GM23338 (cell line): ENCODE measurements at regions not wholly inside any gene's neighbourhood (a gene's known extent, or its start where the extent isn't known, plus 50 kb on each side); places are given as distances from the start of the nearest gene placed in this dataset.

ENCODE experiments used
- ATAC-seq: fragments of 200-7000 bp; cut with Tn5 transposase; 3 replicates; pipeline ENCODE4 v1.9.1; 2020
- DNase-seq: peaks from one replicate; pipeline ENCODE4 v3.0.0-alpha.2; 2015; ENCODE audit warnings: low spot score
- H2AFZ ChIP-seq: fragments of 200-600 bp; sonication (generic); 2 replicates; pipeline ENCODE4 v1.8.0; 2016; ENCODE audit warnings: antibody characterized with exemption, mild to moderate bottlenecking, moderate library complexity
- H3F3A ChIP-seq: fragments of 200-600 bp; sonication (generic); replicated peaks from 2 replicates; pipeline ENCODE4 v1.8.0; 2017; ENCODE audit warnings: antibody characterized with exemption, mixed run types, low read depth
- H3K27ac ChIP-seq: fragments of 200-600 bp; sonication (generic); 2 replicates; pipeline ENCODE4 v1.6.1; 2016; ENCODE audit warnings: low read depth
- H3K27me3 ChIP-seq: fragments of 200-600 bp; sonication (generic); 2 replicates; pipeline ENCODE4 v1.8.0; 2016; ENCODE audit warnings: mild to moderate bottlenecking, mixed run types, moderate library complexity; ENCODE audit not compliant: insufficient read depth
- H3K36me3 ChIP-seq: fragments of 200-600 bp; sonication (generic); 2 replicates; pipeline ENCODE4 v1.8.0; 2016; ENCODE audit warnings: mild to moderate bottlenecking; ENCODE audit not compliant: insufficient read depth
- H3K4me1 ChIP-seq: fragments of 200-600 bp; sonication (generic); 2 replicates; pipeline ENCODE4 v1.8.0; 2016; ENCODE audit warnings: mild to moderate bottlenecking, moderate library complexity; ENCODE audit not compliant: insufficient read depth
- H3K4me2 ChIP-seq: fragments of 200-600 bp; sonication (generic); 2 replicates; pipeline ENCODE4 v1.7.1; 2017; ENCODE audit warnings: mixed run types
- H3K4me3 ChIP-seq: fragments of 200-600 bp; sonication (generic); 2 replicates; pipeline ENCODE4 v1.6.1; 2016; ENCODE audit warnings: mixed run types
- H3K79me2 ChIP-seq: fragments of 200-600 bp; sonication (generic); replicated peaks from 2 replicates; pipeline ENCODE4 v1.8.0; 2017; ENCODE audit warnings: mild to moderate bottlenecking; ENCODE audit not compliant: insufficient read depth
- H3K9me2 ChIP-seq: fragments of 200-600 bp; sonication (generic); 2 replicates; pipeline ENCODE4 v1.8.0; 2017; ENCODE audit not compliant: insufficient read depth
- H4K20me1 ChIP-seq: fragments of 200-600 bp; sonication (generic); replicated peaks from 2 replicates; pipeline ENCODE4 v1.8.0; 2017; ENCODE audit warnings: mild to moderate bottlenecking; ENCODE audit not compliant: insufficient read depth
- H3K27ac Mint-ChIP-seq: 2 replicates; pipeline ENCODE4 v1.8.0; 2020; ENCODE audit warnings: inconsistent platforms, mild to moderate bottlenecking, moderate library complexity, mixed read lengths
- H3K27me3 Mint-ChIP-seq: 3 replicates; pipeline ENCODE4 v1.8.0; 2022; ENCODE audit warnings: low read depth, mild to moderate bottlenecking, moderate library complexity, mixed read lengths, inconsistent platforms; ENCODE audit not compliant: insufficient read depth, poor library complexity
- H3K36me3 Mint-ChIP-seq: 3 replicates; pipeline ENCODE4 v1.8.0; 2021; ENCODE audit warnings: low read depth, mild to moderate bottlenecking, inconsistent platforms, moderate library complexity, mixed read lengths
- H3K4me1 Mint-ChIP-seq: 3 replicates; pipeline ENCODE4 v1.8.0; 2020; ENCODE audit warnings: mild to moderate bottlenecking, inconsistent platforms, mixed read lengths
- H3K4me3 Mint-ChIP-seq: 3 replicates; pipeline ENCODE4 v1.8.0; 2021; ENCODE audit warnings: moderate library complexity, mild to moderate bottlenecking, inconsistent platforms, mixed read lengths
- H3K9me3 Mint-ChIP-seq: 3 replicates; pipeline ENCODE4 v1.8.0; 2020; ENCODE audit warnings: moderate library complexity, mild to moderate bottlenecking, inconsistent platforms, mixed read lengths
- CREB1 ChIP-seq: fragments of 250-450 bp; sonication (Bioruptor Pico); IDR thresholded peaks from 2 replicates; pipeline ENCODE4 v1.5.0; 2020; ENCODE audit warnings: low read depth, mild to moderate bottlenecking, moderate library complexity
- ETS1 ChIP-seq: IDR thresholded peaks from 2 replicates; pipeline ENCODE4 v1.6.1; 2016; ENCODE audit warnings: antibody characterized with exemption
- EZH2 ChIP-seq: fragments of 200-600 bp; sonication (generic); IDR thresholded peaks from one replicate; pipeline ENCODE4 v1.8.0; 2017; ENCODE audit warnings: antibody characterized with exemption, mild to moderate bottlenecking, low read depth; ENCODE audit not compliant: unreplicated experiment
- EZH2phosphoT487 ChIP-seq: fragments of 200-600 bp; sonication (generic); IDR thresholded peaks from one replicate; pipeline ENCODE4 v1.8.1; 2018; ENCODE audit warnings: antibody characterized with exemption; ENCODE audit not compliant: unreplicated experiment
- NANOG ChIP-seq: IDR thresholded peaks from 2 replicates; pipeline ENCODE4 v1.6.1; 2016; ENCODE audit warnings: antibody characterized with exemption, borderline replicate concordance
- POLR2AphosphoS5 ChIP-seq: IDR thresholded peaks from 2 replicates; pipeline ENCODE4 v1.6.1; 2016; ENCODE audit warnings: antibody characterized with exemption, low read depth
- ZNF114 ChIP-seq: fragments of 250-450 bp; sonication (Bioruptor Pico); IDR thresholded peaks from 2 replicates; pipeline ENCODE4 v1.5.0; 2020; ENCODE audit warnings: mild to moderate bottlenecking, moderate library complexity
- ZNF331 ChIP-seq: fragments of 250-450 bp; sonication (Bioruptor Pico); IDR thresholded peaks from 2 replicates; pipeline ENCODE4 v1.5.0; 2020; ENCODE audit warnings: low read depth, mild to moderate bottlenecking, moderate library complexity
- ZNF462 ChIP-seq: fragments of 250-450 bp; sonication (Bioruptor Pico); IDR thresholded peaks from 2 replicates; pipeline ENCODE4 v1.5.0; 2020; ENCODE audit warnings: mild to moderate bottlenecking, moderate library complexity

- no peak for TF ChIP-seq ZNF462 (CRISPR knock-in tag)
- no peak for TF ChIP-seq ZNF331
- no peak for TF ChIP-seq ZNF114
- TF ChIP-seq POLR2AphosphoS5: no peak
- TF ChIP-seq NANOG: no peak
- TF ChIP-seq CREB1 (CRISPR knock-in tag): no peak
- TF ChIP-seq EZH2: no peak
- no peak for TF ChIP-seq ETS1
These were observed 99.2 kb upstream of the LHCGR start (continued) for GRCh38 chr2:48854681-48855080.

GRCh38 chr2:48852938-48853337 lies 97.4 kb upstream of the LHCGR start:
- ATAC-seq: no peak
- peaks cover 8% of the 10 kb centered on the region; the same call in 1 of the 2 replicates for H3K9me2 ChIP-seq
- no peaks in the 10 kb centered on the region for H3K27me3 Mint-ChIP-seq
- TF ChIP-seq NANOG (no peak), CREB1 (CRISPR knock-in tag) (no peak), ZNF462 (CRISPR knock-in tag) (no peak), ZNF331 (no peak), EZH2phosphoT487 (no peak)

More at GRCh38 chr2:48852938-48853337, 97.4 kb upstream of the LHCGR start:
- no peaks in the 10 kb centered on the region for H3F3A ChIP-seq
- H3K36me3 ChIP-seq: no peaks in the 10 kb centered on the region
- no peak overlapping the region for H3K4me2 ChIP-seq
- no peaks in the 10 kb centered on the region for H3K27me3 ChIP-seq
- Mint-ChIP-seq H3K4me1 (no peaks in the 10 kb centered on the region), H3K36me3 (no peaks in the 10 kb centered on the region), H3K27ac (no peak overlapping the region), H3K9me3 (no peaks in the 10 kb centered on the region), H3K4me3 (no peak overlapping the region)
- no peaks in the 10 kb centered on the region for H3K79me2 ChIP-seq
- no peak for DNase-seq
- no peak overlapping the region for H3K27ac ChIP-seq
- no peak overlapping the region for H3K4me3 ChIP-seq
- H3K4me1 ChIP-seq: no peaks in the 10 kb centered on the region
- H2AFZ ChIP-seq: no peak overlapping the region
- no peaks in the 10 kb centered on the region for H4K20me1 ChIP-seq
